ENCODE measurements at regions not wholly inside any gene's neighbourhood (a gene's known extent, or its start where the extent isn't known, plus 50 kb on each side); places are given as distances from the start of the nearest gene placed in this dataset.
A peak's percentile ranks its signal among the peaks of the same experiment; 100 is the strongest.

- DNase-seq (ENCODE audit: low read depth): no peak
Observed at GRCh38 chr6:141309295-141309694, 823.4 kb upstream of the GJE1 start.

GRCh38 chr6:141307309-141307998, 825.3 kb upstream of the GJE1 start:
- no peak for DNase-seq (ENCODE audit: low read depth)

- DNase-seq (ENCODE audit: low read depth): no peak
Observed at GRCh38 chr6:141303907-141304306, 828.8 kb upstream of the GJE1 start.

- no peak for DNase-seq (ENCODE audit: low read depth)
Observed at GRCh38 chr6:141301779-141302178, 830.9 kb upstream of the GJE1 start.

- no peak for DNase-seq (ENCODE audit: low read depth)
Observed at GRCh38 chr6:141290941-141291721, 841.6 kb upstream of the GJE1 start.

- DNase-seq (ENCODE audit: low read depth): no peak
Observed at GRCh38 chr6:141288947-141289346, 843.8 kb upstream of the GJE1 start.

- no peak for DNase-seq (ENCODE audit: low read depth)
Observed at GRCh38 chr6:141282263-141282662, 850.5 kb upstream of the GJE1 start.

- DNase-seq (ENCODE audit: low read depth): no peak
Observed at GRCh38 chr6:141269684-141270083, 863.0 kb upstream of the GJE1 start.

GRCh38 chr6:141267420-141267819, 865.3 kb upstream of the GJE1 start:
- DNase-seq (ENCODE audit: low read depth): no peak

- DNase-seq (ENCODE audit: low read depth): no peak
Observed at GRCh38 chr6:141265756-141266623, 866.7 kb upstream of the GJE1 start.

- DNase-seq (ENCODE audit: low read depth): no peak
Observed at GRCh38 chr6:141264101-141264500, 868.6 kb upstream of the GJE1 start.

- DNase-seq (ENCODE audit: low read depth): no peak
Observed at GRCh38 chr6:141261672-141262060, 871.1 kb upstream of the GJE1 start.

- DNase-seq (ENCODE audit: low read depth): no peak
Observed at GRCh38 chr6:141261016-141261671, 871.6 kb upstream of the GJE1 start.

- DNase-seq (ENCODE audit: low read depth): no peak
Observed at GRCh38 chr6:141260627-141261015, 872.1 kb upstream of the GJE1 start.

GRCh38 chr6:141259807-141260206, 872.9 kb upstream of the GJE1 start:
- DNase-seq (ENCODE audit: low read depth): no peak

GRCh38 chr6:141259091-141259490, 873.6 kb upstream of the GJE1 start:
- DNase-seq (ENCODE audit: low read depth): no peak

GRCh38 chr6:141258516-141258915, 874.2 kb upstream of the GJE1 start:
- no peak for DNase-seq (ENCODE audit: low read depth)

GRCh38 chr6:141254336-141254735, 878.4 kb upstream of the GJE1 start:
- no peak for DNase-seq (ENCODE audit: low read depth)

GRCh38 chr6:141252828-141253608, 879.7 kb upstream of the GJE1 start:
- DNase-seq (ENCODE audit: low read depth): peak; percentile 73

GRCh38 chr6:141251286-141251685, 881.4 kb upstream of the GJE1 start:
- no peak for DNase-seq (ENCODE audit: low read depth)

GRCh38 chr6:141248021-141248799, 884.5 kb upstream of the GJE1 start:
- peak; percentile 23 for DNase-seq (ENCODE audit: low read depth)
